GM23338 (cell line): ENCODE measurements at regions not wholly inside any gene's neighbourhood (a gene's known extent, or its start where the extent isn't known, plus 50 kb on each side); places are given as distances from the start of the nearest gene placed in this dataset.

ENCODE experiments used
- CREB1 ChIP-seq: fragments of 250-450 bp; sonication (Bioruptor Pico); IDR thresholded peaks from 2 replicates; pipeline ENCODE4 v1.5.0; 2020; ENCODE audit warnings: low read depth, mild to moderate bottlenecking, moderate library complexity
- CTCF ChIP-seq, 2 experiments: fragments of 200-600 bp in 1 of 2; sonication (generic) in 1 of 2; conservative IDR thresholded peaks; 2 replicates each; pipeline versions ENCODE4 v1.5.1 to v1.6.1; 2016 to 2017; ENCODE audit warnings: antibody characterized with exemption in 2 of 2, low read depth in 2 of 2, mild to moderate bottlenecking in 2 of 2, moderate library complexity in 1 of 2
- ETS1 ChIP-seq: IDR thresholded peaks from 2 replicates; pipeline ENCODE4 v1.6.1; 2016; ENCODE audit warnings: antibody characterized with exemption
- EZH2 ChIP-seq: fragments of 200-600 bp; sonication (generic); IDR thresholded peaks from one replicate; pipeline ENCODE4 v1.8.0; 2017; ENCODE audit warnings: antibody characterized with exemption, mild to moderate bottlenecking, low read depth; ENCODE audit not compliant: unreplicated experiment
- EZH2phosphoT487 ChIP-seq: fragments of 200-600 bp; sonication (generic); IDR thresholded peaks from one replicate; pipeline ENCODE4 v1.8.1; 2018; ENCODE audit warnings: antibody characterized with exemption; ENCODE audit not compliant: unreplicated experiment
- JUNB ChIP-seq: IDR thresholded peaks from one replicate; pipeline ENCODE4 v1.6.1; 2016; ENCODE audit warnings: antibody characterized with exemption; ENCODE audit not compliant: unreplicated experiment
- NANOG ChIP-seq: IDR thresholded peaks from 2 replicates; pipeline ENCODE4 v1.6.1; 2016; ENCODE audit warnings: antibody characterized with exemption, borderline replicate concordance
- POLR2AphosphoS5 ChIP-seq: IDR thresholded peaks from 2 replicates; pipeline ENCODE4 v1.6.1; 2016; ENCODE audit warnings: antibody characterized with exemption, low read depth
- REST ChIP-seq: IDR thresholded peaks from one replicate; pipeline ENCODE4 v1.6.1; 2018; ENCODE audit warnings: antibody characterized with exemption; ENCODE audit not compliant: unreplicated experiment
- STAT1 ChIP-seq: IDR thresholded peaks from one replicate; pipeline ENCODE4 v1.6.1; 2016; ENCODE audit warnings: antibody characterized with exemption; ENCODE audit not compliant: unreplicated experiment
- ZNF114 ChIP-seq: fragments of 250-450 bp; sonication (Bioruptor Pico); IDR thresholded peaks from 2 replicates; pipeline ENCODE4 v1.5.0; 2020; ENCODE audit warnings: mild to moderate bottlenecking, moderate library complexity
- ZNF331 ChIP-seq: fragments of 250-450 bp; sonication (Bioruptor Pico); IDR thresholded peaks from 2 replicates; pipeline ENCODE4 v1.5.0; 2020; ENCODE audit warnings: low read depth, mild to moderate bottlenecking, moderate library complexity
- ZNF462 ChIP-seq: fragments of 250-450 bp; sonication (Bioruptor Pico); IDR thresholded peaks from 2 replicates; pipeline ENCODE4 v1.5.0; 2020; ENCODE audit warnings: mild to moderate bottlenecking, moderate library complexity

- TF ChIP-seq CTCF (conservative IDR thresholded peaks at IDR 0.05; ENCODE audit: low read depth in 2 of 2) (no peak), NANOG (no peak), CREB1 (CRISPR knock-in tag) (no peak), POLR2AphosphoS5 (no peak), EZH2phosphoT487 (no peak), EZH2 (no peak), ZNF114 (no peak), JUNB (no peak), REST (no peak), ETS1 (no peak), STAT1 (no peak), ZNF331 (CRISPR knock-in tag) (no peak), ZNF462 (CRISPR knock-in tag) (no peak)
These were observed 181.1 kb upstream of the RBBP8 start for GRCh38 chr18:22752014-22752413.
